Middle frontal gyrus (tissue), 1 donor: ENCODE measurements at regions not wholly inside any gene's neighbourhood (a gene's known extent, or its start where the extent isn't known, plus 50 kb on each side); places are given as distances from the start of the nearest gene placed in this dataset.
"Not testable (repeated sequence)": the region's sequence is repeated elsewhere in the genome, so short reads cannot be mapped to it uniquely, and the experiment has no call there.

Experiments
- DNase-seq: peaks from one replicate; pipeline ENCODE4 v3.0.0-alpha.2; 2015; ENCODE audit warnings: low spot score; ENCODE audit errors: extremely low spot score

- DNase-seq = no peak
These were observed 120.2 kb upstream of the NCAM2 start for GRCh38 chr21:20877976-20878375.

DNA sequence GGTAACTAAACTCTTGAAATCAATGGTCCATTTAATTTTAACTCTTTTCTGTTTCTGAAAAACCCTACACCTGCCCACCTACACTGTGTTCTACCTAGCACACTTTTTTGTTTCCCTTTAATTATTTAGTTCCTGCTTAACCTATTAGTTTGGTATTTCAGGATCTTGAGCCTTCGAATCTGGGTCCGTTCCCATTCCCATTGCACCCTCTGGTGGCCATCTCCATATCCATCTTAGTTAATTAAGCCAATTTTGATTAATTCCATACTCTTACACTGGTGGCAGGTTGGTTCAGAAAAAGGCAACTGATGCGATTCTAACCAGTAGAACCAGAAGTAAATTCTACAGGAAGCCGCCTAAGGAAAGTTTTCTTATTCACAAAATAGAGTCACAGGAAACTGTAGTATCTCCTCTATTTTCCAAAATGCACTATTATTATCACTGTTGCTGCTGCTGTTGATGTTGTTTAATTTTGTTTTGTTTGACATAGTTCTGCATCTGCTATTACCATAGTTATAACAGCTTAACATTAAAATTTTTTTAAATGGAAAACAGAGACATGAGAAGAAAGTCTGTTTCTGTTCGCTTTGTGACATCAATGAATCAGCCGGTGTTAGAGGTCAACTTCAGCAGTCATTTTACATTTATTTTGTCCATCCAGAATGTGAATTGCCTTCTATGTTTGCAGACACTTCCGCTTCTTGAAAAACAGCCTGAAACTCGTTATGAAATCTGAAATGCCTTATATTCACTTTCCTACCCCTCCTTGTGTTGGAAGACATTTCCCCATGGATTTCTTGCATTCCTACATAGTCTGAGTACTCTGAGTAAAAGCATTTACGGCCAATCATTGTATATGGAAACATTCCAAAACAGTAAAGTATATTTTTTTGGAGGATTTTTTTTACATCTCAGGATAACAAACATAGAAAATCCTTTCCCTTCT is 115.5 kb upstream of the NCAM2 start:
- DNase-seq = no peak

- DNase-seq = no peak
These were observed 114.8 kb upstream of the NCAM2 start for GRCh38 chr21:20883408-20883800.

DNA sequence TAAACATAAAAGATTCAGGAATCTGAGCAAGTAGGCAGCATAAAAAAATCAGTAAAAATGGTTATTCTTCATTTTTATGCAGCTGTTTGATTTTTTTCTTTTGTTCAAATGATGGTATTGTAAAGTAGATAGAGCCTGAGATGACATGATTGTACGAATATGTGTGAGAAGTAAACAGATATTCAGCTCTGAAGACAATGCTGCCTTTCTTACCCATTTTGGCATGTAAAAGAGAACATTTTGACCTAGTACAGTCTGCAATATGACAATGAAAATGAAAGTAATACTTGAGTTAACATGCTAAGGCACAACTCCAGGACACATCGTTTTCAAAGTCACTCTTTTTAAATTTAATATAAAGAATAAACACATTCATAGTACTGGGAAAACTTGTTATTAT is 95.7 kb upstream of the NCAM2 start:
- peak; percentile 50 for DNase-seq

GRCh38 chr21:20902998-20903397 is 95.2 kb upstream of the NCAM2 start:
- DNase-seq = no peak

DNA sequence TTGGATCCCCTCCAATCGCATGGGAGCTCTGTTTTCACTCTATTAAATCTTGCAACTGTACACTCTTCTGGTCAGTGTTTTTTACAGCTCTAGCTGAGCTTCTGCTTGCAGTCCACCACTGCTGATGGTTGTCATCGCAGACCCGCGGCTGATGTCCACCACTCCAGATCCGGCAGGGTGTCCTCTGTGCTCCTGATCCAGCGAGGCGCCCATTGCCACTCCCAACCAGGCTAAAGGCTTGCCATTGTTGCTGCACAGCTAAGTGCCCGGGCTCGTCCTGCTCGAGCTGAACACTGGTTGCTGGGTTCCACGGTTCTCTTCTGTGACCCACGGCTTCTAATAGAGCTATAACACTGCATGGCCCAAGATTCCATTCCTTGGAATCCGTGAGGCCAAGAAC is 70.7 kb upstream of the NCAM2 start:
- DNase-seq = not testable (repeated sequence)

DNA sequence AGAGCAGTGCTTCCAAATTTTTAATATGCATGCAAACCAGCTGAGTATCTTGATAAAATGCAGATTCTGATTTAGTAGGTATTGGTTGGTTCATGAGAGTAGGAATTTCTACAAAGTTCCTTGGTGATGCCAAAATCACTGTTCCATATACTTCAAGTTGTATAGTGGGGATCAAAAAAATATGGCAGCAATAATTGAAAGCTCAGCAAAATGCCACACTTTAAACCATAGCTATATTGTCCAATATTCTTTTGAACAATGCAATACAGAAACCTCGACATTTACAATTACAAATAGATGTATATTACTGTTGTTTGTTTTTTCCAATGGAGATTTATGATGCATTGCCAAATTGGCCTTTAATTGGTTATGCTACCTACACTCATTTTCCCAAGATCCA is 55.7 kb upstream of the NCAM2 start:
- no peak for DNase-seq

DNA sequence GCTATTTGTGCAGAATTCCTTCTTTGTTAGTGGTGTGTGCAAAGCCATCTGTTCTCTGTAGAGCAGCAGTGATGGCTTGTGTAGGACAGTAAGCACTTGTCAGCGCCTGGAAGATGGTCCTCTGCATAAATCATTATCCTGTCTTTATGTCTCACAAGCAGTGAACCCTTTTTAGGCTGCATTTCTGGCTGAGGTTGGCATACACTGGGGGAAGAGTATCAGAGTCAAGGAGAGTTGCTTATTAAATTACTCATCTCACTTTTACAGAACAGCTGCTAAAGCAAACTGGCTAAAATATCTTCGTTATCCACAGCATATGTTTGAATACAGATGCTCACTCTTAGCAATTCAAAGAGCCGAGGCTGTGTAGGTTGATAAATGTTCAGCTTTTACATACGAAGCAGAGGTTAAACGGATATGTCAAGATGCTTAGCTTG is 54.6 kb upstream of the NCAM2 start:
- DNase-seq = peak; percentile 72

GRCh38 chr21:20944139-20944538 is 54.1 kb upstream of the NCAM2 start:
- DNase-seq = no peak

- DNase-seq = no peak
These were observed 51.5 kb upstream of the NCAM2 start for GRCh38 chr21:20946701-20947100.
